ENCODE measurements at regions not wholly inside any gene's neighbourhood (a gene's known extent, or its start where the extent isn't known, plus 50 kb on each side); places are given as distances from the start of the nearest gene placed in this dataset.

GRCh38 chr17:73754886-73755400 lies 110.7 kb upstream of the SDK2 start:
- WGBS, 2 donors, result 80% methylated on average over 15 of the region's 15 CpGs
- Histone ChIP-seq H3K4me3 (no peak overlapping the region), H3K27ac (no peak overlapping the region), H3K36me3 (no peaks in the 10 kb centered on the region), H3K4me1 (peaks cover 0 to 16% (median 3%) of the 10 kb centered on the region in 9 donors), H3K9me3 (no peaks in the 10 kb centered on the region), H3K27me3 (peaks cover 0 to 7% (median 0%) of the 10 kb centered on the region in 7 donors)
- intact Hi-C loops (cut with DNase I), result no loop called here
- DNase-seq, result no peak
- no peak for TF ChIP-seq CTCF (IDR thresholded peaks at IDR 0.05)
- ATAC-seq, result no peak

DNA sequence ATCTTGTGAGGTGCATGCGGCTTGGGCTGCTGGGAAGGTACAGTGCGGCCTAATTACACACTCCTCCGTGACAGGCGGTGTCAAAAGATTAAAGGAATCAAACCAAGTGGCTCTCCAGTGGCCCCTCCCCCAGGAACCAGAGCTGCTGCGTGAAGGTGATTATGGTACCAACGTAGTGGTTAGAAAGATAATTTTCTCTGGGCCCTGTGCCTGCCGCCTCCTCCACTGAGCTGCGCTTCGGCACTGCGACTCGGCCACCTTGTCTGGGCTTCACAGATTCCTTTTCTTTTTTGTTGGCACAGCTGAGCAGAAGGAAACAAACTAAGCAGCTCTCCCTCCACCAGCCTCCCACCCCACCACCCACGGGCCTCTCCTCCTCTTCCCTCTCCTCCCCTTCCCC lies 113.2 kb upstream of the SDK2 start:
- no peak overlapping the region for H3K27ac ChIP-seq
- H3K36me3 ChIP-seq, result no peaks in the 10 kb centered on the region
- no peak for TF ChIP-seq CTCF (IDR thresholded peaks at IDR 0.05)
- DNase-seq, result no peak
- no peak for ATAC-seq
- H3K9me3 ChIP-seq, result no peaks in the 10 kb centered on the region
- WGBS, 2 donors, result 64 to 70% methylated on average over 12 of the region's 12 CpGs
- intact Hi-C loops (cut with DNase I), result no loop called here
- peaks cover 0 to 7% (median 0%) of the 10 kb centered on the region in 7 donors for H3K27me3 ChIP-seq
- H3K4me1 ChIP-seq, result peaks cover 0 to 25% (median 8%) of the 10 kb centered on the region in 9 donors
- H3K4me3 ChIP-seq, result no peak overlapping the region

DNA sequence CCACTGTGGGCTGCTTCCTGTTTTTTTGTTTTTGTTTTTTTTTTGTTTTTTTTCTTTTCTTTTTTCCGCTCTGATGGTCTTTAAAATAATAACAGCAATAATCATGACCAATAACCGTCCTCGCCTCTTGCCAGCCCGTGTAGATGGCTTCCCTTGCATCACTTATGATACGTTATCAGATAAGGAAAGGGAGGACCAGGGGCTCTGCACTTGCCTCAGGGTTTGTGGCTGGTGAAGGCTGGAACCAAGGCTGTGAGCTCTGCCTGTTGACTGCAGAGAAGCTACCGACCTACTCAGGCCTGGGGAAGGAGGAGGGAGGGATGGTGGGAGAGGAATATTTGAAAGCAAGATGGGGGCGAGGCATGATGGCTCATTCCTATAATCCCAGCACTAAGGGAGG lies 114.0 kb upstream of the SDK2 start:
- DNase-seq (no peak), ATAC-seq (no peak)
- Histone ChIP-seq H3K4me3 (no peak overlapping the region), H3K4me1 (peaks cover 0 to 33% (median 8%) of the 10 kb centered on the region in 9 donors), H3K27ac (no peak overlapping the region), H3K36me3 (no peaks in the 10 kb centered on the region), H3K9me3 (no peaks in the 10 kb centered on the region), H3K27me3 (peaks cover 0 to 7% (median 0%) of the 10 kb centered on the region in 7 donors)
- TF ChIP-seq CTCF (IDR thresholded peaks at IDR 0.05), result no peak
- 55 to 66% methylated on average over 7 of the region's 7 CpGs for WGBS, 2 donors
- intact Hi-C loops (cut with DNase I), result no loop called here

GRCh38 chr17:73759324-73759723 lies 115.1 kb upstream of the SDK2 start:
- no peaks in the 10 kb centered on the region for H3K36me3 ChIP-seq
- no peak for ATAC-seq
- DNase-seq, result no peak
- H3K4me3 ChIP-seq, result no peak overlapping the region
- peak overlapping the region in 3 of 10 donors; percentile 41 to 64 (median 45) for H3K27ac ChIP-seq
- intact Hi-C loops (cut with DNase I), result no loop called here
- H3K9me3 ChIP-seq, result no peaks in the 10 kb centered on the region
- WGBS, 2 donors, result 68 to 73% methylated on average over 8 of the region's 8 CpGs
- peaks cover 0 to 35% (median 8%) of the 10 kb centered on the region in 9 donors for H3K4me1 ChIP-seq
- TF ChIP-seq CTCF (IDR thresholded peaks at IDR 0.05), result no peak
- peaks cover 0 to 7% (median 0%) of the 10 kb centered on the region in 7 donors for H3K27me3 ChIP-seq
